ENCODE measurements at regions not wholly inside any gene's neighbourhood (a gene's known extent, or its start where the extent isn't known, plus 50 kb on each side); places are given as distances from the start of the nearest gene placed in this dataset.
"Not testable (repeated sequence)": the region's sequence is repeated elsewhere in the genome, so short reads cannot be mapped to it uniquely, and the experiment has no call there.

- no peak for DNase-seq
Observed at GRCh38 chr2:144780983-144781382, 261.1 kb upstream of the ZEB2 start.

GRCh38 chr2:144776766-144777165 lies 256.8 kb upstream of the ZEB2 start:
- no peak for DNase-seq

DNA sequence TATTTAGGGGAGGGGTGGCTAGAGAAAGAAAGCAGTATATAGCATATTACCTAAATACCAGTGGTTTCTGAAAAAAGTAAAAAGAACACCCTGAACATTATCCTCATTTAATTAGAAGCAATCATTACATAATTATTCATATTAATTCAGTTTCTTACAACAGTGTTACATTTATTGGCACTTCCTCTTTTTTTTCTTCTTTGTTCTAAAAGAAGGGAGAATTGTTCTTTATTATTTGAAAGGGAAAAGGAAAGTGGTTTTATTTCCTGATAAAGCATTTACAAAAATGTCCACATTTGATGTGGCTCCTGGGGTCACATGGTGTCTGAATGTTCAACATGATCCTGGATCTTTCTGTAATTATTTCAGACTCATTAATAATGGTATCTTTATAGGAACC lies 254.9 kb upstream of the ZEB2 start:
- DNase-seq = no peak

- DNase-seq = no peak
Observed at GRCh38 chr2:144771348-144771747, 251.4 kb upstream of the ZEB2 start.

GRCh38 chr2:144770616-144771230 lies 250.8 kb upstream of the ZEB2 start:
- DNase-seq = no peak

DNA sequence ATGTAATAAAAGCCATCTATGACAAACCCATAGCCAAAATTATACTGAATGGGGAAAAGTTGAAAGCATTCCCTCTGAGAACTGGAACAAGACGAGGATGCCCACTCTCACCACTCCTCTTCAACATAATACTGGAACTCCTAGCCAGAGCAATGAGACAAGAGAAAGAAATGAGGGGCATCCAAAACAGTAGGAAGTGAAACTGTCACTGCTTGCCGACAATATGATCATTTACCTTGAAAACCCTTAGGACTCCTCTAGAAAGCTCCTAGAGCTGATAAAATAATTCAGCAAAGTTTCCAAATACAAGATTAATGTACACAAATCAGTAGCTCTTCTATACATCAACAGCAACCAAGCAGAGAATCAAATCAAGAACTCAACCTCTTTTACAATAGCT lies 241.0 kb upstream of the ZEB2 start:
- not testable (repeated sequence) for DNase-seq

DNA sequence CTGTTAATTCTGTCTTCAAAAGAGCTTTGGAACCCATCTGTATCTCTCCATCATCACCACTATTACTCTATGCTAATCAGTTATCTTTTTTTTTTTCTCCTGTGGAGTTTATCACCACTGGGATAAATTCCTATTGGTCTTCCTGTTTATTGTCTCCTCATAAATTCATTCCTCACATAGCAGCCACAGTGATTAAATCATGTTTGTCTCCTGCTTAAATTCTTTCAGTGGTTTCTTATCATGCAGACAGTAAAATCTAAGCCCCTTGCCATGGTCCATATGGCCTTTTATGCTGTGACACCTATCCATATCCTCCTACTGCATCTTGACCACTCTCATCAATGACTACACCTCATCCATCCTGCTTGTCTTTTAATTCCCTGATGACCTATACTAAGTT lies 239.8 kb upstream of the ZEB2 start:
- no peak for DNase-seq

DNA sequence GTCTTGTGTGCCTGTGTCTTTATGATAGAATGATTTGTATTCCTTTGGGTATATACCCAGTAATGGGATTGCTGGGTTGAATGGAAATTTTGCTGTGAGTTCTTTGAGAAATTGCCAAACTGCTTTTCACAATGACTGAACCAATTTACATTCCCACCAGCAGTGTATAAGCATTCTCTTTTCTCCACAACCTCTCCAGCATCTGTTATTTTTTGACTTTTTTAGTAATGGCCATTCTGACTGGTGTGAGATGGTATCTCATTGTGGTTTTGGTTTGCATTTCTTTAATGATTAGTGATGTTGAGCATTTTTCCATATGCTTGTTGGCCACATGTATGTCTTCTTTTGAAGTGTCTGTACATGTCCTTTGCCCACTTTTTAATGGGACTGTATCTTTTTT lies 238.3 kb upstream of the ZEB2 start:
- not testable (repeated sequence) for DNase-seq

- no peak for DNase-seq
Observed at GRCh38 chr2:144753416-144753815, 233.5 kb upstream of the ZEB2 start.

DNA sequence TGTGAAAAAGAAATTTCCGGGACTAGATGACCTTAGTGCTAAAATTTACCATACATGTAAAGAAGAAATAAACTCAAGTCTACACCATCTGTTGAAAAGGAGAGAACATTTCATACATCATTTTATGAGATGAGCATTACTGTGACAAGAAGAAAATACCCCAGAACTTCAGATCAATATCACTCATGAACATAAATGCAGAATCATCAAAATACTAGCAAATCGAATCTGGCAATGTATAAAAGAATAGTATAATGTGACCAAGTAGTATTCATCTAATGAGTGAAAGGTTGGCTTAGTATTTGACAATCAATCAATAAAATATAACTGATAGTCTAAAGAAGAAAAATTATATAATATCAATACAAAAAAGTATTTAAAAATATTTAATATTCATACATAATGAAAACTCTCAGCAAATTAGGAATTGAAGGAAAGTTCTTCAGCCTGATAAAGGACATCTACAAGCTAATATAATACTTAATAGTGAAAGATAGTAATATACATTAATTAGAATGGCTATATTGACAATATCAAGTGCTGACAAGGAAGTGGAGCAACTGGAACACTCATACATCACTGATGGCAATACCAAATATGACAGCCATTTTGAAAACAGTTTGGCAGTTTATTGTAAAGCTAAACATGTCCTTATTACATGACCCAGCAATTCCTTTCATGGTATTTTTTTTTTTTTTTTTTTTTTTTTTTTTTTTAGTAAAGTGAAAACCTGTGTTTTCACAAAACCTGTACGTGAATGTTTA lies 231.4 kb upstream of the ZEB2 start:
- no peak for DNase-seq

DNA sequence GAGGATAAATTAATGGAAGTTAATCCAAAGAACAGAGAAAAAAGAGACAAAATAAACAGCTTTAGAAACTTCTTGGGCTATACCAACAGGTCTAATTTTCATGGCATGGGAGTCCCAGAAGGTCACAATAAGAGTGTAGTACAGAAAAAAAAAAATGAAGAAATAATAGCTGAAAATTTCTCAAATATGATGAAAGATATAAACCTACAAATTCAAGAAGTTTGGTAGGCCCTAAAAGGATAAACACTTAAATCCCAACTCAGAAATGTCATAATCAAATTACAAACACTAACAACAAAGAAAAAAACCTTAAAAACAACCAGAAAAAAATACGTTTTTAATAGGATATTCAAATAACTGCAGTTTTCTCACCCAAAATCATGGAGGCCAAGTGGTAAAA lies 229.3 kb upstream of the ZEB2 start:
- DNase-seq = no peak

- no peak for DNase-seq
Observed at GRCh38 chr2:144748443-144748842, 228.5 kb upstream of the ZEB2 start.

DNA sequence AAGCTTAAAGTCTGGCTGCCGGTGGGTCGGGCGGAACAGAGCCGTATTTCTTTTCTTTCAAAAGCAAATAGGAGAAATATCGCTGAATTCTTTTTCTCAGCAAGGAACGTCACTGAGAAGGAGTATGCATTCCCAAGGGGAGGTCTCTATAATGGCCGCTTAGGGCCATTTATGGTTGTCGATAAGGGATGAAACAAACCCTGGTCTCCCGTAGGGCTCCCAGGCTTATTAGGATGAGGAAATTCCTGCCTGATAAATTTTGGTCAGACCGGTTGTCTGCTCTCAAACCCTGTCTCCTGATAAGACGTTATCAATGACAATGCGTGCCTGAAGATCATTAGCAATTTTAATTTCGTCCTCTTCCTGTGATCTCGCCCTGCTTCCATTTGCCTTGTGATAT lies 227.7 kb upstream of the ZEB2 start:
- no peak for DNase-seq

DNA sequence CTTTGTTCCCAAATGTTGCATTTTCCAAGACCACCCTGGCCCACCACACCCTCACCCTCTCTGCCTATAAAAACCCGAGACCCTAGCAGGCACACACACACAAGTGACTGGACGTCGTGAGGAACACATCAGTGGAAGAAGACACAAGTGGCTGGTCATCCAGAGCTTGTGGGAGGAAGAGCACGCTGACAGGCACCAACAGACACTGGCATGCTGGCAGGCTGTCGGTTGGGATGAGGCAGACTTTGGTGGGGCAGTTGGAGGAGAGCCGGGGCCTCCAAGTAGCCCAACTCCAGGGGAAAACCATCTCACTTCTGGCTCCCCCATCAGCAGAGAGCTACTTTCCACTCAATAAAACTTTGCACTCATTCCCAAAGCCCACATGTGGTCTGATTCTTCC lies 225.5 kb upstream of the ZEB2 start:
- no peak for DNase-seq

DNA sequence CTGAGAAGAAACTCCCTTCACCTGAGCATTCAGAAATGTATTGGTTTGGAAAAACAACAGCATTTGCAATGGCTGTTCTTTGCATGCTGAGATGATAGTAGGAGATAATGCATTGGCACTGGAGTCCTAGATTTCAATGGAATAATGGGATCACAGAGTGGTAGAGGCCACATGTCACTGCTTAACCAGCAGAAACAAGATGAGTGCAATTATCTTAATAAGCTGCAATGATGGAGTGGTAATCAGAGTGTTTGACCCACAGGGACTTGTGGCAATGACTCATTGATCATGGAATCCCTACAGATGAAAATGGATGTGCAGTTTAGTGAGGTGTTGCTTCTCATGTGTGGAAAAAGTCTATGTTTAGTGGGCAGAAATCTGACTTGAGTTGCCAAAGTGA lies 218.8 kb upstream of the ZEB2 start:
- no peak for DNase-seq

DNA sequence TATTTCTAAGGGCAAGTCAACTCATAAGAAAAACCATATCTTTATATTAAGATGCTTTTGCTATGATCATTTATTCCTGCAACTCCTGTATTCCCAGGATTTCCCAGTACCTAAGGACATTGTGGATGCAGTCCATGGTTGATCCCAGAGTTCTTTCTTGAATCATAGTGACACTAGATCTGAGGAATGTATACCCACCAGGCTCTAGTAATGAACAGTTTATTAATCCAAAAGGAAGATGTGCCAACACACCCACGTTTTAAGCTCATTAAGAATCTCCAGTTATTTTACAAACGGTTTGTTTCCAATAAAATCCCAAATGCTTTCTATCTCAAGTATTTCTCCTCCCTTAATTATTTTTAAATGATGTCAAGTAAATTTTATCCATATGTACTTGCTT lies 210.8 kb upstream of the ZEB2 start:
- DNase-seq = no peak

DNA sequence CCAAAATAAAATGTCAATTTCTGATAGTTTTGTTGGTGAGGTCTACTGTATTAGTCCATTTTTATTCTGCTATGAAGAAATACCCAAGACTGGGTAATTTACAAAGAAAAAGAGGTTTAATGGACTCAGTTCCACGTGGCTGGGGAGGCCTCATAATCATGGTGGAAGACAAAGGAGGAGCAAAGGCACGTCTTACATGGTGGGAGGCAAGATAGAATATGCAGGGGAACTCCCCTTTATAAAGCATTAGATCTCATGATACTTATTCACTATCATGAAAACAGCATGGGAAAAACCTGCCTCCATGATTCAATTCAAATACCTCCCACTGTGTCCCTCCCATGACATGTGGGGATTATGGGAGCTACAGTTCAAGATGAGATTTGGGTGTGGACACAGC lies 204.5 kb upstream of the ZEB2 start:
- not testable (repeated sequence) for DNase-seq

DNA sequence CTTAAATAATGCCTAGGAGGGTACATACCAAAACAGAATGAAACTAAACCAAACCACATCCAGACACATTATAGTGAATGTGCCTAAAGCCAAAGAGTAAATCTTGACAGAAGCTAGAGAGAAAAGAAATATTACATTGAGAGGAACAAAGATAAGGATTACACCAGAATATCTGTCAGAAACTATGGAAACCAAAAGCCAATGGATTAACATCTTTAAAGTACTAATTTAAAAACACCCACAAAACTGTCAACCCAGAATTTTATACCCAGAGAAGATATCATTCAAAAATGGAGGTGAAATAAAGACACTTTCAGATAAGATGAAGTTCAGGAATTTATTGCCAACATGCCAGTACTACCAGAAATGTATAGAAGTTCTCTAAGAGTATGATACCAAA lies 198.5 kb upstream of the ZEB2 start:
- DNase-seq = no peak

DNA sequence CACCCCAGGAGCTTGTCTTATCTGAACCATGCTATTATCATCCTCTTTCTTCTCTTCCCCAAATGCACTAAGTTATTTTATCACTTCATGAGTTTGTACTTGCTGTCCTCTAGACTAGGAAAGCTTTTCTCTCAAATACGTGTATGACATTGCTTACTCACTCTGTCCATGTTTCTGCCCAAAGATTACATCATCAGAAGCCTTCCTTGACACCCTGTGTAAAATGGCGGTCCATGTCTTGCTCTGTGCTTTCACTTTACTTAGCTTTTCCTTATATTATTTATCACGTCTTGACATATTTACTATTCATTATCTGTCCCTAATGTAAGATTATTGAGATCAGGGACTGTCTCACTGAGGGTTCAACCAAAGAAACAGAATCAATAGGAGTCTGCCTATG lies 196.1 kb upstream of the ZEB2 start:
- no peak for DNase-seq

- no peak for DNase-seq
Observed at GRCh38 chr2:144713410-144713809, 193.5 kb upstream of the ZEB2 start.

- DNase-seq = no peak
Observed at GRCh38 chr2:144712550-144712940, 192.6 kb upstream of the ZEB2 start.

- DNase-seq = no peak
Observed at GRCh38 chr2:144711630-144712549, 192.0 kb upstream of the ZEB2 start.

DNA sequence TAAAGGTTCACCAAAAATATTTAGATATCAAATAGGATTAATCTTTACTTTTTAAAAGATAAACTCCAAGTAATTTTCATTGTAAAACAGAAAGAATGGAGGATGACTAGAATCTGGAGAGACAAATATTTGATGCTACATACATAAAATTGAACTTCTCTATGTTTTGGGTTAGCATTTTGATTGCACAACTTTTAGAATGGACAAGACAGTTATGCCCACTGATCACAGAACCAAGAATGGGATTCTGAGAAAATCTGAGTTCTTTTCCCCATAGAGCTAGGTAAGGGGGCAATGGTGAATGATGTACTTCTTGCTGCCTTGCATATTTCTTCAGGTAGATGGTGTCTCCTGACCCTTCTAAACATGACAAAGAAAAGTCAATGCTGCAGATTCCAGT lies 191.2 kb upstream of the ZEB2 start:
- no peak for DNase-seq

DNA sequence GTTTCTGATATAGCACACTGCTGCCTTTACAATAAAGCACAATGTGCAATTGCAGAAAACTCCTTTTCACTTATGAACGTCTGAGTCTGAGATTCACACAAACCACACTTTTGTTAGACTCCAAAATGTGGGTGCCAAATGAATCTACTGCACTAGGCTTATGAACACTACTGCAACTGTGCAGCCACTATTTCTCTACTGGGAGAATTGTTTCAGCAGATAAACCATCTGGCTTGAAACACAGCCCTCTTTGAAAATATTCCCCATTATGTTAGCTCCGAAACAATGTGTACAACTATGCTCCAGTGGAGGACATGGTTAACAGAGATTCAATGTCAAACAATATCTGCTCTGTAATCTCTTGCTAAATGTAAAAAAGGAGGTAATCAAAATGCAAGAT lies 188.7 kb upstream of the ZEB2 start:
- DNase-seq = no peak
